ENCODE measurements at regions not wholly inside any gene's neighbourhood (a gene's known extent, or its start where the extent isn't known, plus 50 kb on each side); places are given as distances from the start of the nearest gene placed in this dataset.
"Not testable (repeated sequence)": the region's sequence is repeated elsewhere in the genome, so short reads cannot be mapped to it uniquely, and the experiment has no call there.

- H3K4me1 Mint-ChIP-seq (ENCODE audit: low read depth): no peaks in the 10 kb centered on the region
- no peak for DNase-seq
- H3K27ac Mint-ChIP-seq: no peak overlapping the region
- H3K27me3 Mint-ChIP-seq (ENCODE audit: low read depth): no peaks in the 10 kb centered on the region
- no peaks in the 10 kb centered on the region for H3K36me3 Mint-ChIP-seq (ENCODE audit: low read depth)
- peaks cover 8% of the 10 kb centered on the region for H3K9me3 Mint-ChIP-seq
- intact Hi-C loops (cut with micrococcal nuclease): no loop called here
- CTCF ChIA-PET: no interaction called here
- no peak overlapping the region for H3K4me3 Mint-ChIP-seq
Measured at GRCh38 chr1:118479351-118479750, 294.3 kb upstream of the SPAG17 start.

GRCh38 chr1:118473825-118474224 lies 288.8 kb upstream of the SPAG17 start:
- Mint-ChIP-seq H3K27me3 (ENCODE audit: low read depth) (no peaks in the 10 kb centered on the region), H3K4me1 (ENCODE audit: low read depth) (no peaks in the 10 kb centered on the region), H3K4me3 (no peak overlapping the region), H3K36me3 (ENCODE audit: low read depth) (no peaks in the 10 kb centered on the region), H3K9me3 (peaks cover 6% of the 10 kb centered on the region), H3K27ac (no peak overlapping the region)
- CTCF ChIA-PET: no interaction called here
- intact Hi-C loops (cut with micrococcal nuclease): no loop called here
- no peak for DNase-seq

- CTCF ChIA-PET; H3K27me3 Mint-ChIP-seq (ENCODE audit: low read depth); DNase-seq; H3K36me3 Mint-ChIP-seq (ENCODE audit: low read depth); H3K4me1 Mint-ChIP-seq (ENCODE audit: low read depth); H3K27ac Mint-ChIP-seq; H3K4me3 Mint-ChIP-seq; intact Hi-C loops (cut with micrococcal nuclease): not testable (repeated sequence)
- H3K9me3 Mint-ChIP-seq: peaks cover 18% of the 10 kb centered on the region
Measured at GRCh38 chr1:118464460-118464859, 279.4 kb upstream of the SPAG17 start.

- Mint-ChIP-seq H3K36me3 (ENCODE audit: low read depth) (no peaks in the 10 kb centered on the region), H3K27ac (no peak overlapping the region), H3K4me3 (no peak overlapping the region), H3K9me3 (peaks cover 20% of the 10 kb centered on the region), H3K27me3 (ENCODE audit: low read depth) (no peaks in the 10 kb centered on the region), H3K4me1 (ENCODE audit: low read depth) (no peaks in the 10 kb centered on the region)
- DNase-seq: no peak
- CTCF ChIA-PET: no interaction called here
- intact Hi-C loops (cut with micrococcal nuclease): no loop called here
Measured at GRCh38 chr1:118461154-118461553, 276.1 kb upstream of the SPAG17 start.

- no peaks in the 10 kb centered on the region for H3K36me3 Mint-ChIP-seq (ENCODE audit: low read depth)
- CTCF ChIA-PET: no interaction called here
- no peak for DNase-seq
- no peaks in the 10 kb centered on the region for H3K4me1 Mint-ChIP-seq (ENCODE audit: low read depth)
- no peak overlapping the region for H3K4me3 Mint-ChIP-seq
- no peaks in the 10 kb centered on the region for H3K27me3 Mint-ChIP-seq (ENCODE audit: low read depth)
- intact Hi-C loops (cut with micrococcal nuclease): no loop called here
- H3K9me3 Mint-ChIP-seq: peaks cover 26% of the 10 kb centered on the region
- no peak overlapping the region for H3K27ac Mint-ChIP-seq
Measured at GRCh38 chr1:118459871-118460270, 274.8 kb upstream of the SPAG17 start.

- H3K27me3 Mint-ChIP-seq (ENCODE audit: low read depth); H3K4me1 Mint-ChIP-seq (ENCODE audit: low read depth); CTCF ChIA-PET; H3K27ac Mint-ChIP-seq; H3K4me3 Mint-ChIP-seq; DNase-seq; intact Hi-C loops (cut with micrococcal nuclease); H3K36me3 Mint-ChIP-seq (ENCODE audit: low read depth): not testable (repeated sequence)
- H3K9me3 Mint-ChIP-seq: peaks cover 14% of the 10 kb centered on the region
Measured at GRCh38 chr1:118453856-118454255, 268.8 kb upstream of the SPAG17 start.

GRCh38 chr1:118445156-118445555 lies 260.1 kb upstream of the SPAG17 start:
- intact Hi-C loops (cut with micrococcal nuclease): no loop called here
- Mint-ChIP-seq H3K4me3 (no peak overlapping the region), H3K9me3 (peaks cover 13% of the 10 kb centered on the region), H3K4me1 (ENCODE audit: low read depth) (no peaks in the 10 kb centered on the region), H3K36me3 (ENCODE audit: low read depth) (no peaks in the 10 kb centered on the region), H3K27me3 (ENCODE audit: low read depth) (no peaks in the 10 kb centered on the region), H3K27ac (no peak overlapping the region)
- CTCF ChIA-PET: no interaction called here
- no peak for DNase-seq

- CTCF ChIA-PET: interaction anchor here (0.7 kb wide), 1 partner anchor 42 kb away, joined by 6 read pairs; no protein-coding TSS in a partner anchor
- Mint-ChIP-seq H3K27ac (no peak overlapping the region), H3K4me1 (ENCODE audit: low read depth) (no peaks in the 10 kb centered on the region)
Measured at GRCh38 chr1:118442214-118442613, 257.2 kb upstream of the SPAG17 start.

GRCh38 chr1:118437664-118438063 lies 252.6 kb upstream of the SPAG17 start:
- Mint-ChIP-seq H3K36me3 (ENCODE audit: low read depth) (no peaks in the 10 kb centered on the region), H3K27ac (no peak overlapping the region), H3K4me1 (ENCODE audit: low read depth) (no peaks in the 10 kb centered on the region), H3K4me3 (no peak overlapping the region), H3K9me3 (peaks cover 4% of the 10 kb centered on the region), H3K27me3 (ENCODE audit: low read depth) (no peaks in the 10 kb centered on the region)
- CTCF ChIA-PET: no interaction called here
- intact Hi-C loops (cut with micrococcal nuclease): no loop called here
- DNase-seq: no peak

More at GRCh38 chr1:118442214-118442613, 257.2 kb upstream of the SPAG17 start:
- intact Hi-C loops (cut with micrococcal nuclease): no loop called here
- no peak overlapping the region for H3K4me3 Mint-ChIP-seq
- no peaks in the 10 kb centered on the region for H3K27me3 Mint-ChIP-seq (ENCODE audit: low read depth)
- DNase-seq: no peak
- no peaks in the 10 kb centered on the region for H3K36me3 Mint-ChIP-seq (ENCODE audit: low read depth)
- H3K9me3 Mint-ChIP-seq: peaks cover 2% of the 10 kb centered on the region

GRCh38 chr1:118429856-118430255 lies 244.8 kb upstream of the SPAG17 start:
- Mint-ChIP-seq H3K4me1 (ENCODE audit: low read depth) (no peaks in the 10 kb centered on the region), H3K27me3 (ENCODE audit: low read depth) (no peaks in the 10 kb centered on the region), H3K4me3 (no peak overlapping the region), H3K27ac (no peak overlapping the region), H3K36me3 (ENCODE audit: low read depth) (no peaks in the 10 kb centered on the region), H3K9me3 (peaks cover 3% of the 10 kb centered on the region)
- intact Hi-C loops (cut with micrococcal nuclease): no loop called here
- CTCF ChIA-PET: no interaction called here
- DNase-seq: no peak

- no peaks in the 10 kb centered on the region for H3K27me3 Mint-ChIP-seq (ENCODE audit: low read depth)
- no peak overlapping the region for H3K4me3 Mint-ChIP-seq
- H3K9me3 Mint-ChIP-seq: peaks cover 5% of the 10 kb centered on the region
- no peak for DNase-seq
- H3K27ac Mint-ChIP-seq: no peak overlapping the region
- no peaks in the 10 kb centered on the region for H3K4me1 Mint-ChIP-seq (ENCODE audit: low read depth)
- no peaks in the 10 kb centered on the region for H3K36me3 Mint-ChIP-seq (ENCODE audit: low read depth)
- CTCF ChIA-PET: no interaction called here
- intact Hi-C loops (cut with micrococcal nuclease): no loop called here
Measured at GRCh38 chr1:118421868-118422350, 236.9 kb upstream of the SPAG17 start.

- Mint-ChIP-seq H3K4me3 (no peak overlapping the region), H3K4me1 (ENCODE audit: low read depth) (no peaks in the 10 kb centered on the region), H3K36me3 (ENCODE audit: low read depth) (peaks cover 1% of the 10 kb centered on the region), H3K9me3 (peaks cover 21% of the 10 kb centered on the region), H3K27me3 (ENCODE audit: low read depth) (no peaks in the 10 kb centered on the region), H3K27ac (no peak overlapping the region)
- intact Hi-C loops (cut with micrococcal nuclease): no loop called here
- DNase-seq: no peak
- CTCF ChIA-PET: no interaction called here
Measured at GRCh38 chr1:118404024-118404423, 219.0 kb upstream of the SPAG17 start.

GRCh38 chr1:118397496-118397859 lies 212.4 kb upstream of the SPAG17 start:
- no peaks in the 10 kb centered on the region for H3K27me3 Mint-ChIP-seq (ENCODE audit: low read depth)
- intact Hi-C loops (cut with micrococcal nuclease): no loop called here
- no peaks in the 10 kb centered on the region for H3K4me1 Mint-ChIP-seq (ENCODE audit: low read depth)
- DNase-seq: no peak
- CTCF ChIA-PET: no interaction called here
- no peaks in the 10 kb centered on the region for H3K9me3 Mint-ChIP-seq
- H3K4me3 Mint-ChIP-seq: no peak overlapping the region
- H3K36me3 Mint-ChIP-seq (ENCODE audit: low read depth): no peaks in the 10 kb centered on the region
- H3K27ac Mint-ChIP-seq: no peak overlapping the region

All from activated naive CD4-positive, alpha-beta T cell treated with anti-CD3 and anti-CD28 coated beads for 36 hours (primary cell).